H7 (cell line): ENCODE measurements at regions not wholly inside any gene's neighbourhood (a gene's known extent, or its start where the extent isn't known, plus 50 kb on each side); places are given as distances from the start of the nearest gene placed in this dataset.

Source experiments
- DNase-seq: peaks from one replicate; pipeline ENCODE4 v3.0.0; 2012
- H3K27me3 ChIP-seq: 2 replicates; pipeline ENCODE4 v1.6.0; 2011; ENCODE audit warnings: mild to moderate bottlenecking, low read length; ENCODE audit not compliant: control insufficient read depth, insufficient read depth
- H3K36me3 ChIP-seq: replicated peaks from 2 replicates; pipeline ENCODE4 v1.5.1; 2011; ENCODE audit warnings: low read length; ENCODE audit not compliant: control insufficient read depth, insufficient read depth
- H3K4me3 ChIP-seq: 2 replicates; pipeline ENCODE4 v1.5.1; 2011; ENCODE audit warnings: low read depth, mild to moderate bottlenecking, control low read depth, low read length, moderate library complexity; ENCODE audit not compliant: insufficient read depth

- no peaks in the 10 kb centered on the region for H3K36me3 ChIP-seq
- H3K27me3 ChIP-seq = no peaks in the 10 kb centered on the region
- DNase-seq = peak; percentile 60
- H3K4me3 ChIP-seq = no peak overlapping the region
These were observed 53.9 kb upstream of the KIAA1210 start for GRCh38 chrX:119181491-119181890.

GRCh38 chrX:119186194-119186593, 49.9 kb upstream of the PGRMC1 start:
- Histone ChIP-seq H3K4me3 (no peak overlapping the region), H3K36me3 (no peaks in the 10 kb centered on the region), H3K27me3 (no peaks in the 10 kb centered on the region)
- no peak for DNase-seq
